ENCODE measurements at regions not wholly inside any gene's neighbourhood (a gene's known extent, or its start where the extent isn't known, plus 50 kb on each side); places are given as distances from the start of the nearest gene placed in this dataset.

DNA sequence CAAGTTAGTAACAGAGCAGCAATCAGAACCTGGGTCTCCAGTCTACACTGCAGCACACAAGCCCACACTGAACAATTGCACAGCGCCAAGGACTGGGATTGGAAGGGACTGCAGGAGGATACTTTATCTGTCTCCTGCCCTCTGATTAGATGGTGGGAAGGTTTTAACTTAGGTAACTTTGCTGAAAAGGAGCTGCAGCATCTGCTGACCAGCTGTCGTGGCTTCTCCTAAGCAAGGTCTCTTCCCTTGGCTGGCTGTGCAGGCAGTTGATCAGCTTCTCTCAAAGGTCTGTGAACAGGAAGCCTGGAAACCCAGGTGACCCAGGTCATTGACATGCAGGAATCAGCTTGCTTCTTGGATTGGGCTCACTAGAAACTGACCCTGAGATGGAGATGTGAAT is 82.4 kb downstream of the ISX start:
- no peaks in the 10 kb centered on the region for H3K79me1 ChIP-seq (ENCODE audit: insufficient read depth, low read depth, low read length, poor library complexity, severe bottlenecking)
- H3K4me2 ChIP-seq (ENCODE audit: insufficient read depth, insufficient read length, low read length): no peak overlapping the region
- no peak overlapping the region for H3T11ph ChIP-seq (ENCODE audit: low read length)
- H3K9me3 ChIP-seq (ENCODE audit: control insufficient read depth, low read depth, low read length): no peaks in the 10 kb centered on the region
- H3K23me2 ChIP-seq (ENCODE audit: insufficient read length, low read depth, low read length, poor library complexity, severe bottlenecking): no peaks in the 10 kb centered on the region
- no peak overlapping the region for H3K9ac ChIP-seq (ENCODE audit: extremely low read depth, insufficient read length, low read length)
- no peaks in the 10 kb centered on the region for H3K36me3 Mint-ChIP-seq (ENCODE audit: insufficient read depth in 1 of 3, low read depth in 3 of 3)
- no peak overlapping the region for H2BK12ac ChIP-seq (ENCODE audit: insufficient read length, low read depth, low read length)
- H4K91ac ChIP-seq (ENCODE audit: insufficient read length, low read depth, low read length): no peak overlapping the region
- no CpG with 5 or more reads among the region's 2 CpGs for WGBS (ENCODE audit: extremely low coverage, insufficient read length, low lambda C conversion rate)
- H3K9me3 Mint-ChIP-seq: 0 out of 5 replicates have a peak, but pooled peaks cover 0 to under 1% of the 10 kb centered on the region in 2 experiments
- no peak overlapping the region for H2BK120ac ChIP-seq (ENCODE audit: low read depth, low read length, poor library complexity, severe bottlenecking)
- no peak overlapping the region for H3K27ac ChIP-seq (ENCODE audit: insufficient read length, low read depth, low read length)
- no peak overlapping the region for H3K18ac ChIP-seq (ENCODE audit: insufficient read length, low read depth, low read length)
- peaks cover 35% of the 10 kb centered on the region for H3K27me3 Mint-ChIP-seq (ENCODE audit: low read depth)
- H4K5ac ChIP-seq (ENCODE audit: insufficient read length, low read depth, low read length): no peak overlapping the region
- H3K4me1 Mint-ChIP-seq: peaks cover 30 to 33% of the 10 kb centered on the region in 2 experiments
- TF ChIP-seq, protein P1, sequence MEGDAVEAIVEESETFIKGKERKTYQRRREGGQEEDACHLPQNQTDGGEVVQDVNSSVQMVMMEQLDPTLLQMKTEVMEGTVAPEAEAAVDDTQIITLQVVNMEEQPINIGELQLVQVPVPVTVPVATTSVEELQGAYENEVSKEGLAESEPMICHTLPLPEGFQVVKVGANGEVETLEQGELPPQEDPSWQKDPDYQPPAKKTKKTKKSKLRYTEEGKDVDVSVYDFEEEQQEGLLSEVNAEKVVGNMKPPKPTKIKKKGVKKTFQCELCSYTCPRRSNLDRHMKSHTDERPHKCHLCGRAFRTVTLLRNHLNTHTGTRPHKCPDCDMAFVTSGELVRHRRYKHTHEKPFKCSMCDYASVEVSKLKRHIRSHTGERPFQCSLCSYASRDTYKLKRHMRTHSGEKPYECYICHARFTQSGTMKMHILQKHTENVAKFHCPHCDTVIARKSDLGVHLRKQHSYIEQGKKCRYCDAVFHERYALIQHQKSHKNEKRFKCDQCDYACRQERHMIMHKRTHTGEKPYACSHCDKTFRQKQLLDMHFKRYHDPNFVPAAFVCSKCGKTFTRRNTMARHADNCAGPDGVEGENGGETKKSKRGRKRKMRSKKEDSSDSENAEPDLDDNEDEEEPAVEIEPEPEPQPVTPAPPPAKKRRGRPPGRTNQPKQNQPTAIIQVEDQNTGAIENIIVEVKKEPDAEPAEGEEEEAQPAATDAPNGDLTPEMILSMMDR (conservative IDR thresholded peaks at IDR 0.05): no peak
- H2BK20ac ChIP-seq (ENCODE audit: low read depth, low read length, poor library complexity, severe bottlenecking): no peak overlapping the region
- no peak for DNase-seq
- H3K23ac ChIP-seq (ENCODE audit: insufficient read length, low read depth, low read length): no peak overlapping the region
- H4K20me1 ChIP-seq (ENCODE audit: control insufficient read depth, insufficient read depth, insufficient read length): no peaks in the 10 kb centered on the region
- H3K79me2 ChIP-seq (ENCODE audit: insufficient read depth, low read length): no peaks in the 10 kb centered on the region
- H3K56ac ChIP-seq (ENCODE audit: insufficient read length, low read depth, low read length): no peak overlapping the region
- H2AFZ ChIP-seq (ENCODE audit: low read length): no peak overlapping the region
- H2AK5ac ChIP-seq (ENCODE audit: insufficient read length, low read length): no peak overlapping the region
- no peak overlapping the region for H3K27ac Mint-ChIP-seq
- no peak overlapping the region for H3K4ac ChIP-seq (ENCODE audit: low read depth, low read length)
- H2BK15ac ChIP-seq (ENCODE audit: low read depth, low read length): no peak overlapping the region
- no peaks in the 10 kb centered on the region for H3K4me1 ChIP-seq (ENCODE audit: insufficient read depth, low read length)
- H3K27me3 ChIP-seq (ENCODE audit: insufficient read depth, low read length): no peaks in the 10 kb centered on the region
- H4K8ac ChIP-seq (replicated peaks; ENCODE audit: insufficient read length, low read depth, low read length): no peak overlapping the region
- no peak overlapping the region for H2BK5ac ChIP-seq (ENCODE audit: insufficient read length, low read length)
- no peak overlapping the region for H3K14ac ChIP-seq (ENCODE audit: insufficient read depth, low read length)
- no peak overlapping the region for H3K4me3 Mint-ChIP-seq
